ENCODE measurements at regions not wholly inside any gene's neighbourhood (a gene's known extent, or its start where the extent isn't known, plus 50 kb on each side); places are given as distances from the start of the nearest gene placed in this dataset.
A peak's percentile ranks its signal among the peaks of the same experiment; 100 is the strongest.
"Not testable (repeated sequence)": the region's sequence is repeated elsewhere in the genome, so short reads cannot be mapped to it uniquely, and the experiment has no call there.

GRCh38 chr7:157467496-157468212 lies 130.8 kb downstream of the DNAJB6 start:
- no peak for DNase-seq (ENCODE audit: low spot score)

GRCh38 chr7:157468221-157469111 lies 131.7 kb downstream of the DNAJB6 start:
- no peak for DNase-seq (ENCODE audit: low spot score)

DNA sequence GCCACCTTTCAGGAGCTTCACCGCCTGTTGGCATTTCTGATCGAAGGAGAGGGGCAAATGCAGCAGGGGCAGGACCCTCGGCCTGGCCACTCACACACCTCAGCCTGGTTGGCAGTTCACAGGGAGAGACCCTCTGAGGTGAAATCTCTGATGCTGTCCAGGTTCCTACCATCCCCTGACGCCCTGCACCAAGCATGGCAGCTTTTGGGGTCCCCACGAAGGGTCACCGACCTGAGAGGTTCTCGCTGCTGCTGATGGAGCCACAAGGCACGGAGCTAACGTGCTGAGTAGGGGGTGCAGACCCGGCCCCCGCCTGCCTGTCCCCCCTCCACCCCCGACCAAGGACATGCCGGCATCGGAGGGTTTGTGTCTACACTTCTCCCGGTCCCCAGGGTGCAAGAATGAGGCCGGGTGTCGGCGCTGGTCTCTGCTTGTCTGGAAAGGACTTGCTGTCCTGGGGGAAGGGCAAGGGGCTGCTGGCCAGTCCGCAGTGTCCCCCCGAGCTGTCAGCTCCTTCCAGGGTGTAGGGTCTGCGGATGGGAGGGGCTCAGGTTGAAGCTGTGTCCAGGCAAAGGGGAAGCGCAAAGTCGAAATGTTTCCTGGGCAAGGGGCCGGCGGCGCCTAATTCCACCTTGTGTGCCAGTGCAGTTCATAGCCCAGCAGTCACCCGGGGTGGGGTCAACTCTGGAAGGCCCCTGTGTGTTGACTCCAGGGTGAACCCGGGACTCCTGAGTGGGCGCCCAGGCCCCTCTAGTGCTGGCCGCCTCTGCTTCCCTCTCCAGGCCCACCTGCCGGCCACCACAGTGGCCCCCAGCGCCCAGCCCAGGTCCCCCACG lies 132.6 kb downstream of the DNAJB6 start:
- DNase-seq (ENCODE audit: low spot score): no peak

GRCh38 chr7:157470017-157470322 lies 133.2 kb downstream of the DNAJB6 start:
- DNase-seq (ENCODE audit: low spot score): no peak

DNA sequence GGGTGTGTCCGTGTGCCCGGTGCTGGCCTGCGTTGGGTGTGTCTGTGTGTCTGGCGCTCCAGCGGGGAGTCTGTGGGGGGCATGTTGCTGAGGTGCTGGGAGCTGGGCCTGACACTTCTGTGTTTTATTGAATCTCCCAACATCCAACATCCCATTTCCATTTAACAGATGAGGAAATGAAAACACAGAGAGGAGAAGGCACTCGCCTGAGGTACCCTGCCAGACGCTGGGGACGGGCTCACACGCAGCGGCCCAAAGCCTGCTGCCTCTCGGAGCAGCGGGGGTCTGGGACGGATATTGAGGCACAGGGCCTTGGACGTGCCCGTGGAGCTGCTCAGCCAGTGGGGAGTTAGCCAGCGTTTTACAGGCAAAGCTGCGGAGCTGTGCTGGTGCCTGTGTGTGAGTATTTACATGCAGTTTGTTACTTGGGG lies 133.9 kb downstream of the DNAJB6 start:
- no peak for DNase-seq (ENCODE audit: low spot score)

GRCh38 chr7:157471259-157472125 lies 134.7 kb downstream of the DNAJB6 start:
- DNase-seq (ENCODE audit: low spot score): no peak

DNA sequence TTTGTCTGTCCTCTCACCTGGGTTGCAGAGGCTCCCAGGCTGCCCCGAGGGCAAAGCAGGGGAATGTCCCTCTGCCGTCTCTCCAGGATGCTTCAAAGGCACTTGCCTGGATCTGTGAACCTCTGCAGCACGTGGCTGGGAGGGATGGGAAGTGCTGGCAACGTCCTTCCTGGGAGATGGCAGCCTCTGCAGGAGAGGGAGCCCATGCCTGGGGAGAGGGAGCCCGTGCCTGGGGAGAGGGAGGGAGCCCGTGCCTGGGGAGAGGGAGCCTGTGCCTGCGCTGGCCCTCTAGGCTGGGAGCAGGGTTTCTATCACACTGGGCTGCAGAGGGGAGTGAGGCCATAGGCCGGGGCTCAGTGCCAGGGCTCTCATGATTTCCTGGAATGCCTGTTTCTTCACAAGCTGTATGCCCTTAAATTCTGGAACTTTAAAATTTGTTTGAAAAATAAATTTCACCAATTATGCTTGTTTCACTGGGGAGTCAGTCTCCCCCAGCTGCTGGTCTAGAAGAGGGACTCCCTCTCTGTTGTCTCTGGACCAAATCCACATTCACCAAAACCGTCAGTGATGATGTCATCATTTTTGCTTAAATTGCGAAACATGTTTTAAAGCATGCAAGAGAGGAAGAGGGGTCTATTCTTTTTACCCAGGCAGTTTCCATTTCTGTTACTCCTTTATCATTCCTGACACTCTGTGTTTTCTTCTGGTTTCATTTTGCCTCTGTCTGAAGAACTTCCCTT lies 135.7 kb downstream of the DNAJB6 start:
- no peak for DNase-seq (ENCODE audit: low spot score)

DNA sequence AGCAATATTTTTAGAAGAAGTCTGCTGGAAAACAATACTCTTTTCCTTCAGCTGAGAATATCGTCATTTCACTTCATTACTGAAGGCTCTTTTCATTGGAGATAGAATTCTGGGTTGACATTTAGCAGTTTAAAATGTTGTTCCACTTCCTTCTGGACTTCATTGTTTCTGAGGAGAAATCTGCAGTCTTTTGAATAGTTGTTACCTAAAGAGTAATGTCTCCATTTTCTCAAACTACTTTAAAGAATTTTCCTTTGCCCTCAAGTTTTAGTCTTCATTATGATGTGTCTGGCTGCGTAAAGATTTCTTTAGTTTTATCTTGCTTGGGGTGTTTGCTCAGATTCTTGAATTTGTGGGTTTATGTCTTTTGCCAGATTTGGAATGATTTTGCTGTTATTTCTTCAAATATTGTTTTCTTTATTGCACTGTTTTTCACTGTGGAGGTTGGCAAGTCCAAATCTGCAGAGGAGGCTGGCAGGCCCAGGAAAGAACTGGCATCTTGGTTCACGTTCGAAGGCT lies 136.3 kb downstream of the DNAJB6 start:
- DNase-seq (ENCODE audit: low spot score): no peak

- peak; percentile 10 for DNase-seq (ENCODE audit: low spot score)
Observed at GRCh38 chr7:157474685-157475084, 137.9 kb downstream of the DNAJB6 start.

- no peak for DNase-seq (ENCODE audit: low spot score)
Observed at GRCh38 chr7:157475095-157475494, 138.3 kb downstream of the DNAJB6 start.

DNA sequence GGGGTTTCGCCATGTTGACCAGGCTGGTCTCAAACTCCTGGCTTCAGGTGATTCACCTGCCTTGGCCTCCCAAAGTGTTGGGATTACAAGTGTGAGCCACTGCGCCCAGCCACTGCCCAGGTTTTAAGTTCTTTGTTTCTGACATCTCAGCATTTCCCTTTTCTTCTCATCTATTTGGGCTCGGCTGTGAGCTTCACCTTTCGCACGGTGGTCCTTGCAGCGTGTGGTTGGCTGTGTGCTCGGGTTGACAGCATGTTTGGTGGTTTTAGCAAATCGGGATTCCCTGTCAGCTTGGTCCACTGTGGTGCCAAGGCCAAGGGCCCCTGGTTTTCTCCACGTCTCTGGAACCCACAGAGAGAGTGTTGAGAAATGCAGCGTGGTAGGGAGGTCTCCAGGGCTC lies 138.8 kb downstream of the DNAJB6 start:
- no peak for DNase-seq (ENCODE audit: low spot score)

DNA sequence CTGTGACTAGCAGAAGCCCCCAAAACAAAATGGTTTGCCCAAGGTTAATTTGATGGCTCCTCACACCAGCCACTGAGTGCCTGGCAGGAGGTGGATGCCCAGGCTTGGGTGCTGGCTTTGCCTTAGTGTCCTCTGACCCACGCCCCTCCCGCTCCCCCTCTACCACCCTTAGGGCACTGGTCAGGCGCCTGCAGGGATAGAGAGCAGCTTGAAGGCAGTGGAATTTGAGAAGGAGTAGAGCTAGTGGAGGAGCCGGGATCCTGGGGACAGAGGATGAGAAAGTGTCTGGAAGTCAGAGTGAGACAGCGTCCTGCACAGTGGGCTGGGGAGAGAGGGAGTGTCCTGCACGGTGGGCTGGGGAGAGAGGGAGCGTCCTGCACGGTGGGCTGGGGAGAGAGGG lies 139.4 kb downstream of the DNAJB6 start:
- DNase-seq (ENCODE audit: low spot score): no peak

- no peak for DNase-seq (ENCODE audit: low spot score)
Observed at GRCh38 chr7:157476654-157477549, 140.1 kb downstream of the DNAJB6 start.

- no peak for DNase-seq (ENCODE audit: low spot score)
Observed at GRCh38 chr7:157477550-157478212, 140.9 kb downstream of the DNAJB6 start.

- DNase-seq (ENCODE audit: low spot score): not testable (repeated sequence)
Observed at GRCh38 chr7:157478611-157479010, 141.8 kb downstream of the DNAJB6 start.

GRCh38 chr7:157479326-157479725 lies 142.5 kb downstream of the DNAJB6 start:
- no peak for DNase-seq (ENCODE audit: low spot score)

DNA sequence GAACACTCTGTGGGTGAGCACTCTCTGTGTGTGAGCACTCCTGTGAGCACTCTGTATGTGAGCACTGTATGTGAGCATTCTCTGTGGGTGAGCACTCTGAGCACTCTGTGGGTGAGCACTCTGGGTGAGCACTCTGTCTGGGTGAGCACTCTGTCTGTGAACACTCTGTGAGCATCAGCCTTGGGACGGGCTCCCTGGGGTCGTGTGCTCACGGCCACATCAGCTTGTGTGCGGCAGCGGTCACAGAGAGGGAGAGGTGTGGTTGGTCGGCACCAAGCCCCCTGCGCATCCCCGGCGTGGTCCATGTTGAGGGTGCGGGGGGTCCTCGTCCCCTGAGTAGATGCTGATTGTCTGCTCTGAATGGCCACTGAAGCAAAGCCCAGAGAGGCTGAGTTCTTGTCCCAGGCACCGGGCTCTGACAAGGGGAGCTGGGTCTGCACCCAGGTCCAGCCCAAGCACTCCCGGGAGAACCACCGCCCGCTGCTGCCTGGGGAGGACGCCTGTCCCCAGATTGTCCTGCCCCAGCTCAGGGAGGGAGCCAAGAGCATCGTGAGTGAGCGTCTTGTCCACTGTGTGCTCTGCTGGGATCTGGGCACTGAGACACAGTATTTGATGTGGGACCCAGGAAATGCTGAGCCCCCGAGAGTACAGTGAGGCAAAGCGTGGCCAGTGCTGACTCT lies 143.7 kb downstream of the DNAJB6 start:
- no peak for DNase-seq (ENCODE audit: low spot score)

GRCh38 chr7:157481389-157481788 lies 144.6 kb downstream of the DNAJB6 start:
- DNase-seq (ENCODE audit: low spot score): no peak

Measured in cerebellar cortex (tissue), 1 donor.